Smooth muscle cell (in vitro differentiated cells): ENCODE measurements at regions not wholly inside any gene's neighbourhood (a gene's known extent, or its start where the extent isn't known, plus 50 kb on each side); places are given as distances from the start of the nearest gene placed in this dataset.

Source experiments
- DNase-seq: peaks from one replicate; lab custom pipeline; 2025; ENCODE audit not compliant: unreplicated experiment; lab: John Stamatoyannopoulos, UW
- H2AFZ ChIP-seq: fragments of 200-600 bp; sonication (generic); 2 replicates; pipeline ENCODE4 v1.6.0; 2016; ENCODE audit warnings: antibody characterized with exemption, low read depth, mild to moderate bottlenecking
- H3F3A ChIP-seq: fragments of 200-600 bp; sonication (generic); 2 replicates; pipeline ENCODE4 v1.6.0; 2017; ENCODE audit warnings: antibody characterized with exemption, low read depth
- H3K27ac ChIP-seq: fragments of 200-600 bp; sonication (generic); 2 replicates; pipeline ENCODE4 v1.5.1; 2016; ENCODE audit warnings: low read depth, mild to moderate bottlenecking
- H3K27me3 ChIP-seq: fragments of 200-600 bp; sonication (generic); 2 replicates; pipeline ENCODE4 v1.6.1; 2016; ENCODE audit warnings: low read depth, mild to moderate bottlenecking
- H3K36me3 ChIP-seq: fragments of 200-600 bp; sonication (generic); 2 replicates; pipeline ENCODE4 v1.5.1; 2016; ENCODE audit warnings: low read depth
- H3K4me1 ChIP-seq: fragments of 200-600 bp; sonication (generic); 2 replicates; pipeline ENCODE4 v1.5.1; 2016; ENCODE audit warnings: low read depth
- H3K4me2 ChIP-seq: fragments of 200-600 bp; sonication (generic); 2 replicates; pipeline ENCODE4 v1.6.0; 2016; ENCODE audit warnings: mild to moderate bottlenecking
- H3K4me3 ChIP-seq: fragments of 200-600 bp; sonication (generic); 2 replicates; pipeline ENCODE4 v1.5.1; 2016; ENCODE audit warnings: mild to moderate bottlenecking
- H3K79me2 ChIP-seq: fragments of 200-600 bp; sonication (generic); 2 replicates; pipeline ENCODE4 v1.6.0; 2016; ENCODE audit warnings: low read depth, mild to moderate bottlenecking
- H3K9ac ChIP-seq: fragments of 200-600 bp; sonication (generic); 2 replicates; pipeline ENCODE4 v1.6.0; 2016; ENCODE audit warnings: low read depth
- H3K9me3 ChIP-seq: fragments of 200-600 bp; sonication (generic); replicated peaks from 2 replicates; pipeline ENCODE4 v1.5.1; 2016; ENCODE audit warnings: low read depth
- H4K20me1 ChIP-seq: fragments of 200-600 bp; sonication (generic); 2 replicates; pipeline ENCODE4 v1.6.0; 2016; ENCODE audit warnings: low read depth
- CTCF ChIP-seq: fragments of 200-600 bp; sonication (generic); IDR thresholded peaks from 2 replicates; pipeline ENCODE4 v1.5.1; 2017; ENCODE audit warnings: borderline replicate concordance, mild to moderate bottlenecking, antibody characterized with exemption; ENCODE audit not compliant: insufficient read depth, poor library complexity, severe bottlenecking
- WGBS: methylation state at CpG from one replicate; pipeline ENCODE4 v1.1.7; 2016; ENCODE audit warnings: low lambda C conversion rate; 5-methylcytosine and 5-hydroxymethylcytosine counted together

- Histone ChIP-seq H3K79me2 (no peaks in the 10 kb centered on the region), H3K4me2 (no peak overlapping the region), H3K27me3 (no peaks in the 10 kb centered on the region), H2AFZ (no peak overlapping the region), H3K27ac (no peak overlapping the region), H3K4me3 (no peak overlapping the region), H4K20me1 (no peaks in the 10 kb centered on the region), H3K9ac (no peak overlapping the region), H3K9me3 (peaks cover 7% of the 10 kb centered on the region), H3K4me1 (no peaks in the 10 kb centered on the region), H3F3A (no peaks in the 10 kb centered on the region), H3K36me3 (no peaks in the 10 kb centered on the region)
- 86% methylated on average over 1 of the region's 1 CpG for WGBS
- no peak for DNase-seq
- no peak for TF ChIP-seq CTCF
These were observed 322.6 kb downstream of the ASXL3 start for GRCh38 chr18:33900638-33901037.

DNA sequence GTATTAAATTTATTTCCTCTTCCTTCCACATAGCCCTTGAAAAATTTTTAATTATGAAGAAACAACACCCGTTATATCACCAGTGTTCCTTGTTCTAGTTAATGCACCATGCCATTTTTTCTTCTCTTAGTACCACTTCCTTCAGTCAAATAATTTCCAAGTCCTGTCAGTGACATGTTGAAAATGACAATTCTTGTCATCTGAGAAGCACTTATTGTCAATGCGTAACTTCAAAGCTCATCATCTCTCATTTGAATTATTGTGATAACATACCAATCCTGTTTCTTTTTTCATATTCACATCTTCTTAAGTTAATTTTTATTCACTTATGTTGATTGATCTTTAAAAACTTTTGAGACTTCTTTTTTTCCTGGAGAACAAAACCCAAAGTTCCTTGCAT, 320.4 kb downstream of the ASXL3 start:
- DNase-seq: no peak
- Histone ChIP-seq H3K9me3 (peaks cover 7% of the 10 kb centered on the region), H3K9ac (no peak overlapping the region), H3K27me3 (no peaks in the 10 kb centered on the region), H3K79me2 (no peaks in the 10 kb centered on the region), H3F3A (no peaks in the 10 kb centered on the region), H3K4me3 (no peak overlapping the region), H3K4me2 (no peak overlapping the region), H3K4me1 (no peaks in the 10 kb centered on the region), H3K36me3 (no peaks in the 10 kb centered on the region), H4K20me1 (no peaks in the 10 kb centered on the region), H3K27ac (no peak overlapping the region), H2AFZ (no peak overlapping the region)
- 84% methylated on average over 2 of the region's 2 CpGs for WGBS
- TF ChIP-seq CTCF: no peak

- no peak for TF ChIP-seq CTCF
- 87% methylated on average over 1 of the region's 1 CpG for WGBS
- no peak for DNase-seq
- Histone ChIP-seq H4K20me1 (no peaks in the 10 kb centered on the region), H2AFZ (no peak overlapping the region), H3K4me1 (no peaks in the 10 kb centered on the region), H3K9me3 (no peaks in the 10 kb centered on the region), H3K79me2 (no peaks in the 10 kb centered on the region), H3K4me3 (no peak overlapping the region), H3F3A (no peaks in the 10 kb centered on the region), H3K27me3 (no peaks in the 10 kb centered on the region), H3K36me3 (no peaks in the 10 kb centered on the region), H3K27ac (no peak overlapping the region), H3K4me2 (no peak overlapping the region), H3K9ac (no peak overlapping the region)
These were observed 300.2 kb downstream of the ASXL3 start for GRCh38 chr18:33878213-33878612.

DNA sequence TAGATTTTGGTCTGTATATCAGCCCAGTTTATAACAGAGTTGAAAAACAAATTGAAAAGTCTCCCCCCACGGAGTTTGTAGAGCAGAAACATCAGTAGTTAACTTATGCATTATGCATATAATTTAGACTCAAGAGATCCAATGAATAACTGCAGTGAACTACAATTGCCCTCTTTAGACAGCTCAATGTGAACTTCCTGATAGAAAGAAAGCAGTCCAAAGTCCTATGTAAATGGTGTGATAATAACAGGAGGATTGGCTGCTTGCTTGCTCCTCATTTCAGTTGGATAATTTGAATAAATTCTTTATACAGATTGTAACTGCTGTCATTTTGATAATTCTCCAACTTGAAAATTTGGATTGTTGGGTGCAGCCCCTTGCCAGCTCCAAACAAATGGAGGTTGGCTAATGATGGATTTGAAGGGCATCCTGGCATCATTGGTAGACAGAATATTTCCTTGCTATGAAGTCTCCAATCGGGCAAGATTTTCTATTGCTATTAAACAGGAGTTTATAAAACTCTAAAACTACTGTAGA, 297.1 kb downstream of the ASXL3 start:
- 82% methylated on average over 2 of the region's 2 CpGs for WGBS
- H3K4me3 ChIP-seq: no peak overlapping the region

More for the DNA sequence above, 297.1 kb downstream of the ASXL3 start:
- Histone ChIP-seq H4K20me1 (no peaks in the 10 kb centered on the region), H3K27me3 (no peaks in the 10 kb centered on the region), H3K4me1 (no peaks in the 10 kb centered on the region), H3K79me2 (no peaks in the 10 kb centered on the region), H3K9me3 (no peaks in the 10 kb centered on the region), H2AFZ (no peak overlapping the region), H3K9ac (no peak overlapping the region), H3F3A (no peaks in the 10 kb centered on the region), H3K27ac (no peak overlapping the region), H3K36me3 (no peaks in the 10 kb centered on the region), H3K4me2 (no peak overlapping the region)
- no peak for DNase-seq
- TF ChIP-seq CTCF: no peak
